ENCODE measurements at regions not wholly inside any gene's neighbourhood (a gene's known extent, or its start where the extent isn't known, plus 50 kb on each side); places are given as distances from the start of the nearest gene placed in this dataset.

DNA sequence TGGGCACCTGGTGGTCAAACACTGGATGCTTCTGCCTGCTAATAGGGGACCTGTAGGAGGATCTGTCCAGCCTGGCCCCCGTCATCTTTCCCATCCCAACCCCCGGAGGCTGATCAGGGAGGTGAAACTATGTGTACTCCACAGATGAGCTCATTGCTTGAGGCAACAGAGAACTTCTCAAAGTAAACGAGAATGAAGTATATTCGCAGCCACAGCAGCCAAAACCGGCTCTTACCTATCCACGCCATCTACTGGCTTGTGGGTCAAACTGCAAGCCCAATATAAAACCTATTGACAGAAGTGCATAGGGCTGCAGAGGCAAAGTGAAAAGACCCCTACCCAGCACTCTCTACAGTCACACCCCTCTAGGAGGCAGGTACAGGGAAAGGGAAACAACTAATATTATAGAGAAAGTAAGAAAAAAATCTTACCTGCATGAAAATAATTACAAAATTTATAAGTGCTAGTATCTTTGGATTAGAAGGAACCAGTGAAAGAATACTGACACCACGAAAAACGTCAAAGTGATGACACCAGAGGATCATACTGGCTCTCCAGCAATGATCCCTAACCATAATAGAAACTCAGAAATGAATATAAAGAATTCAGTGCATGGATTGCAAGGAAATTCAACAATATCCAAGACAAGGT lies 973.5 kb downstream of the ANKRD7 start:
- Histone ChIP-seq H3K27ac (no peak overlapping the region), H3K4me3 (no peak overlapping the region), H3K27me3 (no peaks in the 10 kb centered on the region), H3K9me3 (ENCODE audit: low read depth) (no peaks in the 10 kb centered on the region), H3K4me1 (ENCODE audit: low read depth) (peaks cover 9% of the 10 kb centered on the region), H3K36me3 (no peaks in the 10 kb centered on the region)
- peak; percentile 55 to 77 for DNase-seq (ENCODE audit: low read depth in 1 of 2, low spot score in 1 of 2)
- TF ChIP-seq, protein P1, sequence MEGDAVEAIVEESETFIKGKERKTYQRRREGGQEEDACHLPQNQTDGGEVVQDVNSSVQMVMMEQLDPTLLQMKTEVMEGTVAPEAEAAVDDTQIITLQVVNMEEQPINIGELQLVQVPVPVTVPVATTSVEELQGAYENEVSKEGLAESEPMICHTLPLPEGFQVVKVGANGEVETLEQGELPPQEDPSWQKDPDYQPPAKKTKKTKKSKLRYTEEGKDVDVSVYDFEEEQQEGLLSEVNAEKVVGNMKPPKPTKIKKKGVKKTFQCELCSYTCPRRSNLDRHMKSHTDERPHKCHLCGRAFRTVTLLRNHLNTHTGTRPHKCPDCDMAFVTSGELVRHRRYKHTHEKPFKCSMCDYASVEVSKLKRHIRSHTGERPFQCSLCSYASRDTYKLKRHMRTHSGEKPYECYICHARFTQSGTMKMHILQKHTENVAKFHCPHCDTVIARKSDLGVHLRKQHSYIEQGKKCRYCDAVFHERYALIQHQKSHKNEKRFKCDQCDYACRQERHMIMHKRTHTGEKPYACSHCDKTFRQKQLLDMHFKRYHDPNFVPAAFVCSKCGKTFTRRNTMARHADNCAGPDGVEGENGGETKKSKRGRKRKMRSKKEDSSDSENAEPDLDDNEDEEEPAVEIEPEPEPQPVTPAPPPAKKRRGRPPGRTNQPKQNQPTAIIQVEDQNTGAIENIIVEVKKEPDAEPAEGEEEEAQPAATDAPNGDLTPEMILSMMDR (IDR thresholded peaks at IDR 0.05; ENCODE audit: low read depth, low read length): peak; percentile 71

- no peak for DNase-seq (ENCODE audit: low read depth in 1 of 2, low spot score in 1 of 2)
- H3K36me3 ChIP-seq: no peaks in the 10 kb centered on the region
- no peak overlapping the region for H3K27ac ChIP-seq
- H3K9me3 ChIP-seq (ENCODE audit: low read depth): no peaks in the 10 kb centered on the region
- H3K27me3 ChIP-seq: no peaks in the 10 kb centered on the region
- H3K4me3 ChIP-seq: no peak overlapping the region
- TF ChIP-seq, protein P1 (IDR thresholded peaks at IDR 0.05; ENCODE audit: low read depth, low read length): no peak
- no peaks in the 10 kb centered on the region for H3K4me1 ChIP-seq (ENCODE audit: low read depth)
Measured at GRCh38 chr7:119219663-119220062, 995.2 kb downstream of the ANKRD7 start.

DNA sequence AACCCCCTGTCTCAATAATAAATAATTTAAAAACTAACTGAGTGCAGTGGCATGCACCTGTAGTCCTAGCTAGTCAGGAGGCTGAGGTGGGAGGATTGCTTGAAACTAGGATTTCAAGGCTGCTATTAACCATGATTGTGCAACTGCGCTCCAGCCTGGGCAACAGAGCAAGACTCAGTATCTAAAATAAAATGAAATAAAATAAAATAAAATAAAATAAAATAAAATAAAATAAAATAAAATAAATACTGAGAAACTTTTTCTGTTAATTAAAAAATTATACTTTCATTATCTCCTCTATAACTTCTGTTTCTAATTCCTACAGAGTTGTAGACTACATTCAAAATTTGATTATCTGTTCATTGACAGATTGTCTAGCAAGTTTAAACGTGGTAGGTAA lies 999.4 kb downstream of the ANKRD7 start:
- no peaks in the 10 kb centered on the region for H3K27me3 ChIP-seq
- H3K4me3 ChIP-seq: no peak overlapping the region
- no peak overlapping the region for H3K27ac ChIP-seq
- TF ChIP-seq, protein P1 (IDR thresholded peaks at IDR 0.05; ENCODE audit: low read depth, low read length): no peak
- H3K4me1 ChIP-seq (ENCODE audit: low read depth): no peaks in the 10 kb centered on the region
- DNase-seq (ENCODE audit: low read depth in 1 of 2, low spot score in 1 of 2): no peak
- no peaks in the 10 kb centered on the region for H3K9me3 ChIP-seq (ENCODE audit: low read depth)
- no peaks in the 10 kb centered on the region for H3K36me3 ChIP-seq

DNA sequence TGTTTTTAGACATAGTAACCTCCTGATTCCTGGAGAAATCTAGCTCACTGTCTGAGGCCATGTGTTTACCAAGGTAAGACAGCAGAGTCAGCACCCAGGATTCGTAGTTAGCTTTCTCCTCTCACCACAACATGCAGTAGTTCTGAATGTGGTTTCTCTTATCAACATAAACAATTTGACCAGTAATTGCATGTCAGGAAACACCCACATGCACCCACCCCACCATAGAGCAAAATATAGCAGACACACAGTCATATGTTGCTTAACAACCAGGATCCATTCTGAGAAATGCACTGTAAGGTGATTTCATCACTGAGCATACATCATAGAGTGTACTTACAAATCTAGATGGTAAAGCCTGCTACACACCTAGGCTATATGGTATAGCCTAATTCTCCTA lies 1004.0 kb downstream of the ANKRD7 start:
- H3K36me3 ChIP-seq: no peaks in the 10 kb centered on the region
- H3K4me1 ChIP-seq (ENCODE audit: low read depth): no peaks in the 10 kb centered on the region
- no peak overlapping the region for H3K27ac ChIP-seq

DNA sequence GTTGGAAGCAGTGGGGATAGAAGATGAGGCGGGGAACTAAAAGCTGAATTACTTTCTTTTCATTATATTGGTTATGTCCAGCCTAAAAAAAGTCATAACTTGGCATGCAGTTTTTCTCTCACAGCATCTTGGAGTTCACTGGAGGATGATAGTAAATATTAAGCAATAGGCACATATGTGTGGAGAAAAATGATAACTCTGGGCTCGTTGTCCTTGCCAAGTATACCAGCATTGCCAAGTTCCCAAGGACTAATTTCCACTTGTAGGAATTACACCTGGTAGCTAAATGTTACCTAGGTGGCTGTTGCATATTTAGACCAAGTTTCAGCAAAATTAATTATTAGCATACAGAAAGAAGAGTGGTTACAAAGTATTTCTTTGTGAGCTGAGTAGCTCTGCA lies 1007.6 kb downstream of the ANKRD7 start:
- no peak overlapping the region for H3K4me3 ChIP-seq
- H3K36me3 ChIP-seq: no peaks in the 10 kb centered on the region
- TF ChIP-seq, protein P1 (IDR thresholded peaks at IDR 0.05; ENCODE audit: low read depth, low read length): no peak
- H3K4me1 ChIP-seq (ENCODE audit: low read depth): no peaks in the 10 kb centered on the region
- H3K9me3 ChIP-seq (ENCODE audit: low read depth): no peaks in the 10 kb centered on the region
- no peak for DNase-seq (ENCODE audit: low read depth in 1 of 2, low spot score in 1 of 2)
- H3K27ac ChIP-seq: no peak overlapping the region
- no peaks in the 10 kb centered on the region for H3K27me3 ChIP-seq

More for the DNA sequence above, 1004.0 kb downstream of the ANKRD7 start:
- TF ChIP-seq, protein P1 (IDR thresholded peaks at IDR 0.05; ENCODE audit: low read depth, low read length): no peak
- Histone ChIP-seq H3K4me3 (no peak overlapping the region), H3K9me3 (ENCODE audit: low read depth) (no peaks in the 10 kb centered on the region), H3K27me3 (no peaks in the 10 kb centered on the region)
- no peak for DNase-seq (ENCODE audit: low read depth in 1 of 2, low spot score in 1 of 2)

All from cardiac muscle cell (in vitro differentiated cells and primary cell).